ENCODE measurements at regions not wholly inside any gene's neighbourhood (a gene's known extent, or its start where the extent isn't known, plus 50 kb on each side); places are given as distances from the start of the nearest gene placed in this dataset.

DNA sequence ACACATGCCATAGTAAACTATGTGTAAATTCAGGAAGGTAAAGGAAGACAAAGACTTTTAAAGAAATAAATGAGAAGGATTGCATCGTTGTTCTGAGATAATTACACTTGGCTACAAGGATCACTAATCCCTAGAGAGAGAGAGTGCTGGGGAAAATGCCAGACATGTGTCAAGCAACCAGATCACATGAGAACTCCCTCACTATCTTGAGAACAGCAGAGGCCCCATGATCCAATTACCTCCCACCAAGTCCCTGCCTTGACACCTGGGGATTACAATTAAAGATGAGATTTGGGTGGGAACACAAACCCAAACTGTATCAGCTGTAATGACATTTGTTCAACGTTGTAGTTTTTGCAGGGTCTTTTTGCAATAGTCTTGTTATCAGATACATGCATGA is 1600.9 kb upstream of the MIR17HG start:
- TF ChIP-seq, protein P1, sequence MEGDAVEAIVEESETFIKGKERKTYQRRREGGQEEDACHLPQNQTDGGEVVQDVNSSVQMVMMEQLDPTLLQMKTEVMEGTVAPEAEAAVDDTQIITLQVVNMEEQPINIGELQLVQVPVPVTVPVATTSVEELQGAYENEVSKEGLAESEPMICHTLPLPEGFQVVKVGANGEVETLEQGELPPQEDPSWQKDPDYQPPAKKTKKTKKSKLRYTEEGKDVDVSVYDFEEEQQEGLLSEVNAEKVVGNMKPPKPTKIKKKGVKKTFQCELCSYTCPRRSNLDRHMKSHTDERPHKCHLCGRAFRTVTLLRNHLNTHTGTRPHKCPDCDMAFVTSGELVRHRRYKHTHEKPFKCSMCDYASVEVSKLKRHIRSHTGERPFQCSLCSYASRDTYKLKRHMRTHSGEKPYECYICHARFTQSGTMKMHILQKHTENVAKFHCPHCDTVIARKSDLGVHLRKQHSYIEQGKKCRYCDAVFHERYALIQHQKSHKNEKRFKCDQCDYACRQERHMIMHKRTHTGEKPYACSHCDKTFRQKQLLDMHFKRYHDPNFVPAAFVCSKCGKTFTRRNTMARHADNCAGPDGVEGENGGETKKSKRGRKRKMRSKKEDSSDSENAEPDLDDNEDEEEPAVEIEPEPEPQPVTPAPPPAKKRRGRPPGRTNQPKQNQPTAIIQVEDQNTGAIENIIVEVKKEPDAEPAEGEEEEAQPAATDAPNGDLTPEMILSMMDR (conservative IDR thresholded peaks at IDR 0.05; ENCODE audit: low read depth, low read length): no peak
- TF ChIP-seq BHLHE40 (IDR thresholded peaks at IDR 0.05; ENCODE audit: low read depth, low read length): no peak

All from IMR-90 (cell line).